ENCODE measurements at regions not wholly inside any gene's neighbourhood (a gene's known extent, or its start where the extent isn't known, plus 50 kb on each side); places are given as distances from the start of the nearest gene placed in this dataset.
"Not testable (repeated sequence)": the region's sequence is repeated elsewhere in the genome, so short reads cannot be mapped to it uniquely, and the experiment has no call there.

DNA sequence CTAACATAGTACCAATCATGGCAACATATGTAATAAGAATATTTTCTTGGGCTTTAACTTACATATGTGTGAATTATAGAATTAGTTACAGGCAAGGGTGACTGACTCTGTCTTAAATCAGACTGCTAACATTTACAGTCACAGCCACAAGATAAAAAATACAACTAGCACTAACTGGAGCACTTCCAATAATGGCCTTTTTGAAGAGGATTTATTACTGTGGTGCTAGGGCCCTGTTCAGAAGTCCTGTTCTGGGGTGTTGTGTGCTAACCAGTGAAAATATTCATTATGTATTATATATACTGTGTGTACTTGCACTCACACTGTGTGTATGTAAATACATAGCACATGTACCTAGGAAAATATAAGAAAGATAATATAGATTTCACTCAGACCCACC is 1611.2 kb downstream of the PCDH18 start:
- no peak for DNase-seq (ENCODE audit: low read depth in 2 of 2)

DNA sequence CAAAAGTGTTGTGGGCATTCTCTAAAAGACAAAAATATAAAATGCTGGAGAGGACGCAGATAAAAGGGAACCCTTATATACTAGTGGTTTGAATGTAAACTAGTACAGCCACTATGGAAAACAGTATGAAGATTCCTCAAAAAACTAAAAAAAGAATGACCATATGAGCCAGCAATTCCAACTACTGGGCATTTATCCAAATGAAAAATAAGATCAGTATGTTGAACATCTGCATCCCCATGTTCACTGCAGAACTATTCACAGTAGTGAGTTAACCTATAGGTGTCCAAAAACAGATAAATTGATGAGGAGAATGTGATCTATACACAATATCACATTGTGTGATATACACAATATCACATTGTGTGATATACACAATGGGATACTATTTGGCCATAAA is 1615.3 kb downstream of the PCDH18 start:
- no peak for DNase-seq (ENCODE audit: low read depth in 2 of 2)

DNA sequence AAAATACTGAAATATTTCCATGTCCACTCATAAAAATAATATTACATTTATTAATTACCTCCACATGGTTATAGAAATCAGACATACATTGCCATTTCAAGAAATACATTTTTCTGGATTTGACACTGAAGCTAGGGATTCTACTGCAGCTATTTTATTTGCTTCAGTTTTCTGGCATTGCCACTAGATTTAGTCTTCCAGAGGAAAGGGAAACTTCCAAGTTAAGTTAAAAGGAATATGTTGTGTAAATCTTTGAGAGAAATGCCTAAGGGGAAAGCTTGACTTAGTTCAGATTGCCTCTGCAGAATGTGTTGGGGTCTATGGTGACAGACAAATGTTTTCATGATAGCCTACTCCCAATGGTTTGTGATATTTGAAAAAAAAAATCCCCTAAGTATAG is 1631.3 kb downstream of the PCDH18 start:
- no peak for DNase-seq (ENCODE audit: low read depth in 2 of 2)

DNA sequence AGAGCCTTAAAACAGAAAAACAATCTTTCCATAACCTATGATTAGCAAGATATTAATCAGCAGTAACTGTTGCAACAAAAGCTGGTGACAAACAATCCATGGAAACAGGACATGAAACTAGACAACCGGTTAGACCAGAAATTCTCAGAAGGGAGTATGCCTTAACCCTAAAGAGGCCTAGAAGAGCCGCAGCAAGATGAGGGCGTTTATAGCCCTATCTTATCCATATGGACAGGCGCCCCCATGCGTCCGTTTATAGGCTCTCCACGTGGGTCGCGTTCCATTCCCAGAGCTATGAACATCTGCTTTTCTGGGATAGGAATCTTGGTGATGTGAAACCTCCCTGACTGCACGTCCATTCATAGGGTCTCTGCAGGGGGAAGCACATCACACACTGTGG is 1662.7 kb upstream of the PABPC4L start:
- DNase-seq (ENCODE audit: low read depth in 2 of 2), result not testable (repeated sequence)

DNA sequence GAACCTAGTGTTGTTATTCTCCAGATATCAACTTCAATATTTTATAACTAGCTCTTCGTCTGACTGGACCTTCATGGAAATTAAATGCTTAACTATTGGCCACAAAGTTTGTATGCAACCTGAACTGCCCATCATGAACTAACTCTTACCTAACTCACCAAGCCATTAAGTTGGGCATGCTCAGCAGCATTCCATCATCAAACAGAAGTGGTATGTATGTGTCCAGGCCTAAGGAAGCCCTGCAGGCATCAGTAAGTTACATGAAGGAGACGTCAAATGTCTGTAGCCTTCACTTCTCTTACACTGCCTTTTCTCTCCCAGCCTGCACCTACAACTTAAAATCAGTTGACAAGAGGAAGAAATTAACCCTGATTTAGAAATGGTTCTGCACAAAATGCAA is 1639.2 kb upstream of the PABPC4L start:
- no peak for DNase-seq (ENCODE audit: low read depth in 2 of 2)

DNA sequence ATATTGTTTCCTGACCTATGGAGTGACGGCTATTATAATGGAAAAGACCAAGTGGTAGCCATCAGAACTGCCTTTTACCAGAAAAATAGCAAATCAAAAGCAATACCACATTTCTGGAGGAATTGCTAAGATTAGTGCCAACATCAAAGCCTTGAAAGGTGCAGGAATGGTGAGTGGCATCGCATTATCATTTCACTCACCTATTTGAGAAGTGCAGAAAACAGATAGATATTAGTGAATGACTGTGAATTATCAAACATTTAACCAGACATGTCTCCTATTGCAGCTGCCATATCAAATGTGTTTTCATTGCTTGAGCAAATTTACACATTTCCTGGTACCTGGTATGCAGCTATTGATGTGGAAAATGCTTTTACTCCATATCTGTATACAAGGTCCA is 1638.1 kb upstream of the PABPC4L start:
- DNase-seq (ENCODE audit: low read depth in 2 of 2), result no peak

DNA sequence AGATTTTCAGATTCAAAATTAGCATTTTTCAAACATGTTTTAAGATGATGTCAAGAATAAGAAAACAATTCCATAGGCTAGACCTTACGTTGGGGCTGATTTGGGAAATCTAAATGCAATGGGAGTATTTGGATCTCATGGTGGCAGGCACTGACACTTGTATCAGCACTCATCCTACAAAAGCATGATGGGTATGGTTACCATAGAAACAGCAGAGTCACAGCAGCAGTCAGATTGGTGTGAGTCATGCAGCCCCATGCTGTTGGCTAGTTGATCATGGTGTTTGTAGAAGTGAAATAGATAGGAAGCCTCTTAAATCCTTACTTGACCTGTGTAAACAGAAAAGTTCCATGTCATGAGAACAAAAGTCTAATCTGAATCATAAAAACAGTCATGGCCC is 1637.3 kb upstream of the PABPC4L start:
- DNase-seq (ENCODE audit: low read depth in 2 of 2), result no peak

DNA sequence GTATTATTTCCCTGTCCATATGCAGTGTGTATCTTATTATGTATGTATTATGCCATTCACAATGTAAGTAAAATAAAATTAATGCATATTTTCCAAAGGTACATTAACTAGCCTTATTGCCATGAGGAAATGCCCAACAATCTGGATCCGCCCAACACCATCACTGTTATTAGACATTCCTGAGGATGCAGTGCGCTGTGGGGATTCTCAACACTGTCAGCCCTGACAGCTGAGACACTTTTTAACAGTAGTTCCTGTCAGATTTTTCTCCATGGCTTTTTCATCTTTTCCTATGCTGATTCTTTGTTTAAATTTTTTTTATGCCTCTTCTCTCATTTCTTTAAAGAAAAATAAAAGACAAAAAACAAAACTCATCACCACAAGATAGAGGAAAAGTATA is 1632.9 kb upstream of the PABPC4L start:
- DNase-seq (ENCODE audit: low read depth in 2 of 2), result no peak

DNA sequence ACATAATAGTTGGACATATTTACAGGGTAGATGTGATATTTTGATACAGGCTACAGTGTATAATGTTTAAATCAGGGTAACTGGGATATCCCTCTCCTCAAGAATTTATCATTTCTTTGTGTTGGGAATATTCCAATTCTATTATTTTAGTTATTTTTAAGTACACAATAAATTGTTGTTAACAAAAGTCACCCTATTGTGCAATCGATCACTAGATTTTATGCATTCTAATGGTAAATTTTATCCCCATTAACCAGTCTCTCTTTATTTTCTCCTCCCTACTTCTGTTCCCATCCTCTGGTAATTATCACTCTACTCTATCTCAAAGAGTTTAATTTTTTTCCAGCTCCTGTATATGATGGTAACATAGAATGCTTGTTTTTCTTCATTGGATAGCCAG is 1631.9 kb upstream of the PABPC4L start:
- no peak for DNase-seq (ENCODE audit: low read depth in 2 of 2)

DNA sequence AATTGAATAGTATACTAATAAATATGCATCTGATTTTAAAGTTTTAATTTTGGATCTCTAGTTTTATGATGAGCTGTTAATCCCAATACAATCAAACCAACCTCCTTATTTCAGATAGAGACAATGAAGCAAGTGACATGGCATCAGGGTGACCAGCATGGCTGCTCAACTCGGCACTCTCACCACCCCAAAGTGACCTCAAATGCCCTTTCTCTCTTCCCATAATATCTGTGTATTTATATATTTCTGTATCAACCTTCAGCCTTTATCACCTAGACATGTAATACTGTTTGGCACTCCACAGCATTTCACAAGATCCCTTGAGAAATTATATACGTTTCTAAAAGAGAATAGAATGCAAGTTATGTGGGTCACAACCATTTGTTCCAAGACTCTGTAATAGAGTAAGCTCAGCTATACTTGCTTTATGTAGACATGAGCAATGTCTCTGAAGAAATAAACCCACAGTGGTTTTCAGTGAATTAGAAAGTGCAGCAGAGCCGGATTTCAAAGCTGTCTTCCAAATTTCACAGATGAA is 1623.2 kb upstream of the PABPC4L start:
- DNase-seq (ENCODE audit: low read depth in 2 of 2), result no peak

DNA sequence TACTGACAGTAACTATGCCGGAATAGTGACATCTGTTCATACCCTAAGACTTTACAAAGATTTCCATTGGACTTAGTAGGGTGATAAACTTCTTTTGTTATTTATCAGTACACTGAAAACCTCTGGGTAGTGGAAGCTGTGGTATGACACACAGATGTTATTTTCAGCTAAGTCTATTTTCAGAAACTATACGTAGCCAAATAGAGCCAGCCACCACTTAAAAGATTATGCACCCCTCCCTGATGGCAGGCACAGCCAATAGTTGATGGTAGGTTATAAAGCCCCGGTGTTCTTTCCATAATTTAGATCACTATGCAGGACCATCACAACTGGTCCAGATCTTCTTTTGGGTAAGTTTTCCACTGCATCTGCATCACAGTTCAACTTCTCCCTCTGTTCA is 1603.2 kb upstream of the PABPC4L start:
- DNase-seq (ENCODE audit: low read depth in 2 of 2), result no peak

DNA sequence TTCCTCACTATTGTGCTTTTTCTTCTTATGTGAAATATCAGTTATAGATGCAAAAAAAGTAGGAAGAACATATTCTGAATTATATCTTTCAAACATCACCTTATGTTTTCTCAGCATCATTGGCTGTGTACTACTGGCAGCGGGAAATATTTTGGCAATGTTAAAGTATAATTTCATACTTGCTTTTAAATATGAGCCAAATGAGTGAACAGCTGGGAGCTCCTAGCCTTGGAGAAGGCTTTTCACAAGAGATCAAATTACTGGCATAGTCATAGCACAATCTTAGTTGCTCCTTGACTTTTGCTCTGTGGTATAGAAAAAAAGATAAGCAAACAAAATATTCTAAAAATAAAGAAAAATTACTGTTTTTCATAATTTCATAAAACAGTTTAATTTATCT is 1575.8 kb upstream of the PABPC4L start:
- no peak for DNase-seq (ENCODE audit: low read depth in 2 of 2)

DNA sequence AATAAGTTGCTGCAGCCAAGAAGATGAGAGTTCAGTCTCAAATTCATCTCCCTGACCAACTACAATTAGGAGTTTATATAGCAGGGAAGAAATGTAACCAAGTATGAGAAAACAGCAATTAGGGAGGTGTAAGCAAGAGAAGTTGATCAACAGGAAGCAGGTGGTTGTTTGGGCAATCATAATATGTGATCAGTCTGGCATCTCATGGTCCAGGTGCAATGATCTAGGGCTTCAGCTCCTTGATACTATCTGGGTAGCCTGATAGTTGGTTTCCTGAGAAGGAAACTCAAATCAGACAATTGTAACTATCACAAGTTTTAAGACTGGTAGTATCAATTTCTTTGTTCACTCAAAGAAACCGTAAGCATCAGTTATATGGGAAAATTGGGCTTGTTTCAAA is 1574.3 kb upstream of the PABPC4L start:
- DNase-seq (ENCODE audit: low read depth in 2 of 2), result no peak

DNA sequence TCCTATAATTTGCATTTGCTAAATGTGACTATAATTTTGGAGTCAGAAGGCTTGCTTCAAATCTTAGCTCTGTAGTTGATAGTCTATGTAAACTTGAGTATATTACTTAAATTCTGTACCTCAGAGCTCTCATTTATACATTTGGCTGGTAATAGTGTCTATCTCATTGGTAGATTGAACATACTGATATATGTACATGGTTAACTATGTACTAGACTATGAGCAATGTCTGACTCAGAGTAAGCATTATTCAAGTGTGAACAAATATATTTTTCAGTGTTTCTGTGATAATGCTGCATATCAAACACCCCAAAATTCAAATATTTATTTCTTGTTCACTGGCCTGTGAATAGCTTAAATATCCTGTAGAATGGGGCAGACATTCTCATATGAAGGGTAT is 1568.9 kb upstream of the PABPC4L start:
- no peak for DNase-seq (ENCODE audit: low read depth in 2 of 2)

DNA sequence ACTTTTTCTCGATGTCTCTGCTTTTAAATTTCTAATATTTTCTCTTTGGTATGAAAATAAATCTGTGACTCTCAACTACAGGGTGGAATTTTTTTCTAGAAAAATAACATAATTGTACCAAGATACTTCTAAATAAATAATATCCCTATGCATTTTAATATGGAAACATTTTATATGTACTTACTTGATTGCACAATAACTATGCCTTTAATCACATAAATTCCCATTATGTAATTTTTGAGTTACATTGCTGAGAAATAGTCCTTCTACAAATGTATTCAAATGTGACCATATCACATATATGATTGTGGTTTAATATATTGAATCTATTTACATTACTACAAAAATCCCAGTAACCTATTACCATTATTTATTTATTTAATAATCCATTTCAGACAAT is 1543.3 kb upstream of the PABPC4L start:
- DNase-seq (ENCODE audit: low read depth in 2 of 2), result no peak

DNA sequence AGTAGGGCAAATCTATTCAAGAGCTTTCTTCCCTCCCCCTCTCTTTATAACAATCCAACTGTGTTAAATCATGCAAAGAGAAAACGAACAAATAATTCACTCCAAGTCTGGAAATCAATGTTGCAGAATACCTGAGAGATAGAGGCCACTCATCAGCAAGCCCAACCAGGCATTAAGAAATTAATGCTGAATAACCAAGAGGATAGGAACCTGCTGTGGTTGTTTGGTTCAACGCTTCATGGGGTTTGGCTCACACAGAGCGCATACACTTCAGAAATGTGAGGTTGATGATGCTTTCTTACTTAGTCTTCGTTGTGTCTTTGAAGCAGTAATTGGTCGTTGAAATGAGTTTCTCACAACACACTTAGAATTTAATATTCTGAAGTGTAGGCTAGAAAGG is 1540.0 kb upstream of the PABPC4L start:
- no peak for DNase-seq (ENCODE audit: low read depth in 2 of 2)

DNA sequence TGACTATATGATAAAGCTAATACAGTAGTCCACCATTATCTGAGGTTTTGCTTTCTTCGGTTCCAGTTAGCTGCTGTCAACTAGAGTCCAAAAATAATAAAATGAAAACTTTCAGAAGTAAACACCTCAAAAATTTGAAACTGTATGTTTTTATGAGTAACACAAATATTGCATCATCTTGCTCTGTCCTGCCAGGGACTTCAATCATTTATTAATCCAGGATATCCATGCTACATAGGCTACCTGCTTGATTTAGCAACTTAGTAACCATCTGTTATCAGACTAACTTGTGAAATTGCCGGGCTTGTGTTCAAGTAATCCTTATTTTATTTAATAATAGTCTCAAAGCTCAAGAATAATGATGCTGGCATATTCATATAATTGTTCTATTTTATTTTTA is 1537.8 kb upstream of the PABPC4L start:
- no peak for DNase-seq (ENCODE audit: low read depth in 2 of 2)

DNA sequence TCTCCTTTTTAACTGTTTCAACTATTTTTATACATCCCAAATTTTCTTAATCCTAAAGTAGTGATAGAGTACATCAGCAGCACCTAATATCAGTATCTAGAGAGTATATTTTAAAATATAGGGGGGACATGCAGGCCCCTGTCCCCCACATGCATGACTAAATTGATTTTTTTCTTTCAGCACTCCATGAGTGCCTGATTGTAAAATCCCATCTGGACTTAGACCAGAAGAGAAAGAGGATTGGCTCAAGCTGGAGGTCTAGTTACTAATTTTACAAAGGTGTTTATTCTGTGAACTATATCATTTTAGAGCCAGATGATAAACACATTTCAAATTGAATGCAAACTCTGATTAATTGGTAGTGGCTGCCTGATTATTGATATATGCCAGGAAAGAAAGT is 1533.9 kb upstream of the PABPC4L start:
- DNase-seq (ENCODE audit: low read depth in 2 of 2), result no peak

DNA sequence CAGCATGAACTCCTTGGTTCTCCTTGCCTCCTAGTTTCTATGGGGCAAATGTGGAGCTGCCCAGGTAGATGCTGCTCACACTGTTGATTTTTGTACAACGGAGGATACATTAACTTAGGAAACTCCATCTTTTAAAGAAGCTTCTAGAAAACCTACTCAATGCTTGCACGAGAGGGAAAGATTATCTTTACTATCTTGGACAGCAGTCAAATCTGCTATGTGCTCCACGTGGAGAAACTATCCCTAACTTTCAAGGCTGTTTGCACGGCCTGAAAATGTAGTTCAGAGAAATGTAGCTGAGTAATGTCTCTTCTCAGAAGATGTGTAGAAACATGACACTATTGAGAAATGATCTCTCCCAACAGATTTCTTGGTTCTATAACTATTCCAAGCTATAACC is 1530.9 kb upstream of the PABPC4L start:
- no peak for DNase-seq (ENCODE audit: low read depth in 2 of 2)

DNA sequence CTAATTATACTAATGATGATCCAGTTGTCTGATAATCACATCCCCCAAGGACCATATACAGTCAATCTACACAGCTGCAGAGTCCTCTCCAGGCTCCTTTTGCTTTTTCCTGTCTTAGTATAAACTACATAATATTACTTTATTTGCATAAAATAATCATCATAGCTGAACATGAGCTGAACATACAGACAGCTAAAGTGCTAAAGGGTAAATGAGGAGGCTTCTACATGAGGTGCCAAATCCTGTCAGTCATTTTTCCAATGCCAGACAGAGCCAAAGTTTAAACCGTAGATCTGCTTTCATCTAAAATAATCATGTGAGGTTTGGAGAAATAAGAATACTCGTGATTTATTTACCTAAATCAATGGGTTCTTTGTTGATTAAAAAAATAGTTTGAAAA is 1530.1 kb upstream of the PABPC4L start:
- DNase-seq (ENCODE audit: low read depth in 2 of 2), result no peak

DNA sequence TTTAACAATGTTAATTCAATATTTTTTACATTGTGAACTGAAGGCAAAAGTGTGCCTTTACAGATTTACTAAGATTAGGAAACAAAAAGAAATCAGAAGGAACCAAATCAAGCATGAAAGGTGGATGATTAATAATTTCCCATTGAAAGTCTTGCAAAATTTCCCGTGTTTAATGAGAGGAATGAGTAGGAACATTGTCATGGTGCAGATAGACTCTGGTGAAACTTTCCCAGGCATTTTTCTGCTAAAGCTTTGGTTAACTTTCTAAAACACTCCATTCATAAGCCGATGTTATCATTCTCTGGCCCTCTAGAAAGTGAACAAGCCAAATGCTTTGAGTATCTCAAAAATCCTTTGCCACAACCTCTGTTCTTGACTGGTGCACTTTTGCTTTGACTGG is 1522.8 kb upstream of the PABPC4L start:
- DNase-seq (ENCODE audit: low read depth in 2 of 2), result no peak

DNA sequence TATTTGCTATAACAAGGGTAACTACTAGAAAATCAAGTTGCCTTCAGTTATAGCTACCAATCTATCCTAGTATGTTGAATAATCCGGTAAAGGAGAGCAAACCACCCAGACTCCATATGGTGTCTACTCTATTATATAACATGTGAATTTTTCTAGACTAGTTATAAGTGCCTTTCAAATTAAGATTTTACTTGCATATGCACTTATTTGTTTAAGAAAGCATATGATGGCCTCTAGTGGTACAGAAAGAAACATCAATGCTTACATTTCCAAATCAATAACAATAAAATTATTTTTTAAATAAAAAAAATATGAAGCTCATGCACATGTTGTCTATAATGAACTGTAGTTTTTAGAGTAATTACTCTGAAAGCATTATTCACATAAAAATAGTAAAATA is 1516.4 kb upstream of the PABPC4L start:
- no peak for DNase-seq (ENCODE audit: low read depth in 2 of 2)

DNA sequence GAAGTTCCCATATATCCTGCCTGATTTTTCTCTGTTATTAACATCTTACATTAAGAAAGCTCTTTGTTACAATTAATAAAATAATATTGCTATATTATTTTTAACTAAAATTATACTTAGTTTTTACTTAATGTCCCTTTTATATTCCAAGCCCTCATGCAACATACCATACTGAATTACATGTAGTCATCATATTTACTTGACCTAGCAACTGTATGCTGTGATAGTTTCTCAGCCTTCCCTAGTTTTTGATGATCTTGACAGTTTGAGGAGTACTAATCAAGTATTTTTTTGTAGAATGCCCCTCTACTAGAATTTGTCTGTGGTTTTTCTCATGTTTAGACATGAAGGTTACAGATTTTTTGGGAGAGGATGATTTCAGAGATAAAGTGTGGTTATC is 1503.8 kb upstream of the PABPC4L start:
- no peak for DNase-seq (ENCODE audit: low read depth in 2 of 2)

DNA sequence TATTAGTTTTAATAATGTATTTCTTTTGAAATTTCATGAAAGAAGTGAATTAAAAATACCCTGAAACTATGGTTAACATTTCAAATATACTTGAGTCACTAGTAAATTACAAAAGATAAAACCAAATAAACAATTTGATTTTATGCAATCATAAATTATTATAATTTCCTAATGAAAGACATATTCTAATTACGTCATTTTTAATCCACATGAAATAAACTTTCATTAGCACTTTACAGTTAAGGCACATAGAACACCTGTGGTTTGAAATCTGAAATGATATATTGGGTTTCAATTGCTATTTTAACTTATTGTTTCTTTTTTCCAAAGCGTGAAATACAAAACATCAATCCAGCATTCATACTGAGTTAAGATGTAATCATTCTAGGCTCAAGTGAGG is 1492.5 kb upstream of the PABPC4L start:
- DNase-seq (ENCODE audit: low read depth in 2 of 2), result no peak

DNA sequence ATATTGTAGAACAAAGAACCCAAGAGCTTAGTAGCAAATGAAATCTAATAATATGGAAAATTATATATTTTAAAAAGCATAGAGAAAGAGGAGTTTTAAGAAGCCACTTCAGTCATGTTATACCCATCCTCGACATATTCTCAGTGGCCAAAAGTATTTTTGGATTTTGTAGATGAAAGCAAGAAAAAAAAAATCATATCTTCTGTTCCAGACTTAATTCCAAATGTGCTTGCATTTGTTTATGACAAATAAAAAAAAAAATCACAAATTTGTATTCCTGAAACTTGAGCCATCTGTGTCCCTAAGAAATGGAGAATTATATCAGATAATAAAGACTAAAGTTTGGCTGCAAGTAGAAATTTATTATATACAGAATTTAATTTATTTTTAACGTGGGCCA is 1482.4 kb upstream of the PABPC4L start:
- DNase-seq (ENCODE audit: low read depth in 2 of 2), result no peak

Measured in stimulated activated CD4-positive, alpha-beta T cell treated with anti-CD3 and anti-CD28 coated beads, Interleukin-15, amount 100 ng/mL, for 48 hours (primary cell).